Pancreas (tissue), 10 donors: ENCODE measurements at regions not wholly inside any gene's neighbourhood (a gene's known extent, or its start where the extent isn't known, plus 50 kb on each side); places are given as distances from the start of the nearest gene placed in this dataset.

Experiments
- ATAC-seq, 4 donors: fragments of 200-7000 bp; cut with Tn5 transposase; one replicate each; pipeline versions ENCODE4 v1.8.0 to v1.9.1; 2020; ENCODE audit warnings: mild to moderate bottlenecking in 4 of 4, moderate library complexity in 4 of 4
- DNase-seq, 6 donors: peaks; one replicate each; pipeline ENCODE4 v3.0.0-alpha.2; 2020
- FAIRE-seq: peaks from 2 replicates; lab custom pipeline; 2012; peaks lifted over from hg19 to GRCh38; lab: Jason Lieb, UNC
- H3K27ac ChIP-seq, 4 donors: fragments of 200-600 bp; sonication (generic); 1 replicate in 3 of 4; 2 replicates in 1 of 4; pipeline versions ENCODE4 v1.5.0 to v1.8.0; 2020
- H3K27me3 ChIP-seq, 4 donors: fragments of 200-600 bp; one replicate each; pipeline ENCODE4 v1.8.0; 2021
- H3K36me3 ChIP-seq, 3 donors: fragments of 200-600 bp; sonication (generic) in 1 of 3; one replicate each; pipeline versions ENCODE4 v1.5.0 to v1.8.0; 2020 to 2021
- H3K4me1 ChIP-seq, 3 donors: fragments of 200-600 bp; one replicate each; pipeline ENCODE4 v1.8.0; 2021
- H3K4me3 ChIP-seq, 4 donors: fragments of 200-600 bp; sonication (generic) in 2 of 4; one replicate each; pipeline versions ENCODE4 v1.5.0 to v1.8.0; 2020 to 2021
- H3K9me3 ChIP-seq, 4 donors: fragments of 200-600 bp; one replicate each; pipeline ENCODE4 v1.8.0; 2021
- CTCF ChIP-seq, 4 donors: fragments of 200-600 bp; sonication (generic) in 3 of 4; IDR thresholded peaks; one replicate each; pipeline versions ENCODE4 v1.5.0 to v1.8.0; 2021; ENCODE audit warnings: antibody characterized with exemption in 4 of 4
- WGBS, 2 donors: extraction: QIAGEN DNeasy Blood & Tissue Kit; methylation state at CpG; one replicate each; pipeline ENCODE4 v1.1.7; 2013; 5-methylcytosine and 5-hydroxymethylcytosine counted together
- intact Hi-C, 3 donors: fragments of 100-400 bp; cut with DNase I; formaldehyde crosslinking; loops; one replicate each; pipeline versions ENCODE4 v1.11.1 to v1.14.2; 2022
- donor health status: healthy with polysubstance abuse.
- donor health status: DM: no; HTN: no; CAD: no; lungs with moderate emphysema.
- donor health status: DM: no; HTN: no; CAD: no.
- donor health status: control.
- donor health status: control.
- donor health status: Bipolar disorder and iron deficiency.
- donor health status: DM: yes; HTN: yes; CAD: no.
- donor health status: DM: no; HTN: no; CAD: no.
- donor health status: DM: no; HTN: no; CAD: no.
- donor health status: DM: yes; HTN: yes; CAD: no.

GRCh38 chr5:61765471-61765870, 433.4 kb downstream of the ZSWIM6 start:
- Histone ChIP-seq H3K9me3 (no peaks in the 10 kb centered on the region), H3K4me3 (no peak overlapping the region), H3K27ac (no peak overlapping the region), H3K36me3 (no peaks in the 10 kb centered on the region), H3K27me3 (no peaks in the 10 kb centered on the region), H3K4me1 (no peaks in the 10 kb centered on the region)
- TF ChIP-seq CTCF (IDR thresholded peaks at IDR 0.05) = no peak
- intact Hi-C loops = no loop called here
- FAIRE-seq = no peak
- no peak for ATAC-seq
- WGBS, 2 donors = 68 to 79% methylated on average over 1 of the region's 1 CpG
- no peak for DNase-seq

GRCh38 chr5:61766141-61766540, 434.1 kb downstream of the ZSWIM6 start:
- Histone ChIP-seq H3K27ac (no peak overlapping the region), H3K36me3 (no peaks in the 10 kb centered on the region), H3K4me1 (no peaks in the 10 kb centered on the region), H3K4me3 (no peak overlapping the region), H3K27me3 (no peaks in the 10 kb centered on the region), H3K9me3 (no peaks in the 10 kb centered on the region)
- DNase-seq (no peak), ATAC-seq (no peak), FAIRE-seq (no peak)
- intact Hi-C loops = no loop called here
- TF ChIP-seq CTCF (IDR thresholded peaks at IDR 0.05) = no peak
- WGBS, 2 donors = 80 to 96% methylated on average over 3 of the region's 3 CpGs

- no peak overlapping the region for H3K4me3 ChIP-seq
- FAIRE-seq (no peak), DNase-seq (no peak), ATAC-seq (no peak)
- no peaks in the 10 kb centered on the region for H3K36me3 ChIP-seq
- WGBS, 2 donors = 65 to 71% methylated on average over 7 of the region's 7 CpGs
- H3K4me1 ChIP-seq = no peaks in the 10 kb centered on the region
- TF ChIP-seq CTCF (IDR thresholded peaks at IDR 0.05) = no peak
- no peaks in the 10 kb centered on the region for H3K9me3 ChIP-seq
- no peaks in the 10 kb centered on the region for H3K27me3 ChIP-seq
- no peak overlapping the region for H3K27ac ChIP-seq
- intact Hi-C loops = no loop called here
Observed at GRCh38 chr5:61767231-61768080, 435.4 kb downstream of the ZSWIM6 start.

GRCh38 chr5:61768692-61769281, 436.7 kb downstream of the ZSWIM6 start:
- H3K9me3 ChIP-seq = no peaks in the 10 kb centered on the region
- FAIRE-seq (no peak), DNase-seq (peak in 1 of 6 donors; percentile 15), ATAC-seq (peak; percentile 40 to 91 (median 71))
- peak in 3 of 4 donors; percentile 32 to 40 (median 36) for TF ChIP-seq CTCF (IDR thresholded peaks at IDR 0.05)
- no peaks in the 10 kb centered on the region for H3K27me3 ChIP-seq
- intact Hi-C loops = no loop called here
- no peaks in the 10 kb centered on the region for H3K4me1 ChIP-seq
- no peaks in the 10 kb centered on the region for H3K36me3 ChIP-seq
- no peak overlapping the region for H3K4me3 ChIP-seq
- 86 to 87% methylated on average over 5 of the region's 5 CpGs for WGBS, 2 donors
- H3K27ac ChIP-seq = no peak overlapping the region

GRCh38 chr5:61771062-61771461, 439.0 kb downstream of the ZSWIM6 start:
- DNase-seq = no peak
- no peak for TF ChIP-seq CTCF (IDR thresholded peaks at IDR 0.05)
- no peak for ATAC-seq
- no peak for FAIRE-seq
- WGBS, 2 donors = 73 to 88% methylated on average over 10 of the region's 10 CpGs
- Histone ChIP-seq H3K4me3 (no peak overlapping the region), H3K36me3 (no peaks in the 10 kb centered on the region), H3K27me3 (no peaks in the 10 kb centered on the region), H3K27ac (no peak overlapping the region), H3K4me1 (no peaks in the 10 kb centered on the region), H3K9me3 (no peaks in the 10 kb centered on the region)
- intact Hi-C loops = no loop called here
